ENCODE measurements at regions not wholly inside any gene's neighbourhood (a gene's known extent, or its start where the extent isn't known, plus 50 kb on each side); places are given as distances from the start of the nearest gene placed in this dataset.

- TF ChIP-seq, protein P1, sequence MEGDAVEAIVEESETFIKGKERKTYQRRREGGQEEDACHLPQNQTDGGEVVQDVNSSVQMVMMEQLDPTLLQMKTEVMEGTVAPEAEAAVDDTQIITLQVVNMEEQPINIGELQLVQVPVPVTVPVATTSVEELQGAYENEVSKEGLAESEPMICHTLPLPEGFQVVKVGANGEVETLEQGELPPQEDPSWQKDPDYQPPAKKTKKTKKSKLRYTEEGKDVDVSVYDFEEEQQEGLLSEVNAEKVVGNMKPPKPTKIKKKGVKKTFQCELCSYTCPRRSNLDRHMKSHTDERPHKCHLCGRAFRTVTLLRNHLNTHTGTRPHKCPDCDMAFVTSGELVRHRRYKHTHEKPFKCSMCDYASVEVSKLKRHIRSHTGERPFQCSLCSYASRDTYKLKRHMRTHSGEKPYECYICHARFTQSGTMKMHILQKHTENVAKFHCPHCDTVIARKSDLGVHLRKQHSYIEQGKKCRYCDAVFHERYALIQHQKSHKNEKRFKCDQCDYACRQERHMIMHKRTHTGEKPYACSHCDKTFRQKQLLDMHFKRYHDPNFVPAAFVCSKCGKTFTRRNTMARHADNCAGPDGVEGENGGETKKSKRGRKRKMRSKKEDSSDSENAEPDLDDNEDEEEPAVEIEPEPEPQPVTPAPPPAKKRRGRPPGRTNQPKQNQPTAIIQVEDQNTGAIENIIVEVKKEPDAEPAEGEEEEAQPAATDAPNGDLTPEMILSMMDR (IDR thresholded peaks at IDR 0.05), result no peak
- TF ChIP-seq POLR2A (IDR thresholded peaks at IDR 0.05), result no peak
Observed at GRCh38 chr7:55657654-55658053, 85.4 kb upstream of the VOPP1 start.

Data from right lobe of liver (tissue), 4 donors.